SIG-M5 (cell line): ENCODE measurements at regions not wholly inside any gene's neighbourhood (a gene's known extent, or its start where the extent isn't known, plus 50 kb on each side); places are given as distances from the start of the nearest gene placed in this dataset.
A peak's percentile ranks its signal among the peaks of the same experiment; 100 is the strongest.

Source experiments
- DNase-seq: peaks from one replicate; lab custom pipeline; 2025; lab: John Stamatoyannopoulos, UW

DNA sequence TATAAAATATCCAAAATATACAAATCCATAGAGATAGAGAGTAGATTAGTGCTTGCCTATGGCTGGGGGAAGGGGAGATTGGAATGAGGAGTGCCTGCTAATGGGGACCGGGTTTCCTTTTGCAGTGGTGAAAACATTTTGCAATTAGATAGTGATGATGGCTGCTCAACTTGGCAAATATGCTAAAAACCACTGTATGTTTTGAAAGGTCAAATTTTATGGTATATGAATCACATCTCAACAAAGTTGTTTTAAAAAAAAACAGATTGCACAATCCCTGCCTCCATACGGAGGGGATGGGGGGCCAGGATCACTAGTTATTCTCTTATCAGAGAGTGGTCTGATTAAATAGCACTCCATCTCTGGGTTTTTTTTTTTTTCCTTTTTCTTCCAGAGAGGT lies 76.9 kb upstream of the RIPOR2 start:
- no peak for DNase-seq

DNA sequence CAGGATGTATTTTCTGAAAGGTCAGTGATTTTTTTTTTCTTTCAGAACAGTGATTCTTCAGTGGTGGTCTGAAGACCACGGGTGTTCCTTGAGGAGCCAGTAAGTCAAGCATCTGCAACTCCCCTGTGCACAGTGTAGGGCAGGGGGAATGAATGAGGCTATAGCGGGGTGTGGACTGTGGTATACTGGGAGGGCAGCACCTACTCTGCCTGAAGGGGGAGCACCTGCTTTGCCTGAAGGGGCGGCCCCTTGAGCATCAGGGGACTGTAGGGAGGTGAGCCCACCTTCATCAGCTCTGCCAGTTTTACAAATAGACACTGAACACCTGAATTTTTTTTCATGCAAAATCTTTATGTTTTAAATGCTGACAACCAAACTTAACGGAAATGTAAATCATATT lies 77.5 kb upstream of the RIPOR2 start:
- no peak for DNase-seq

DNA sequence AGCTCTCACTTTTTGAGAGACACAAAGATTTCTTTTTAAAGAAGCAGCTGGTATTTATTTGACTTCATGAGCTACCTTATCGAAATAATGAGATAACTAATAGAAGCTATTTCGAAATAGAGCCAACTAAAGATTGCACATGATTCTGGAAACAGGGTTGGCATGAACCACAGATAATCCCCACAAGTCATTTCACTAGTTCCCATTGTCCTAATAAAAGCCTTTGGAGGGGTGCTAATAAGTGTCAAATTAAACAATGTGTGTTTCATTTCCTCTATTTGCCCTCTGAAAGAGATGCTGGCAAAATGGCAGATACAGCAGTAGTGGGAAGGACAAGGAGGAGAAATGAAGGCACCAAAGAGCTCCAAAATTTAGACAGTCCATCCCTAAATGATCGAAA lies 78.6 kb upstream of the RIPOR2 start:
- no peak for DNase-seq

DNA sequence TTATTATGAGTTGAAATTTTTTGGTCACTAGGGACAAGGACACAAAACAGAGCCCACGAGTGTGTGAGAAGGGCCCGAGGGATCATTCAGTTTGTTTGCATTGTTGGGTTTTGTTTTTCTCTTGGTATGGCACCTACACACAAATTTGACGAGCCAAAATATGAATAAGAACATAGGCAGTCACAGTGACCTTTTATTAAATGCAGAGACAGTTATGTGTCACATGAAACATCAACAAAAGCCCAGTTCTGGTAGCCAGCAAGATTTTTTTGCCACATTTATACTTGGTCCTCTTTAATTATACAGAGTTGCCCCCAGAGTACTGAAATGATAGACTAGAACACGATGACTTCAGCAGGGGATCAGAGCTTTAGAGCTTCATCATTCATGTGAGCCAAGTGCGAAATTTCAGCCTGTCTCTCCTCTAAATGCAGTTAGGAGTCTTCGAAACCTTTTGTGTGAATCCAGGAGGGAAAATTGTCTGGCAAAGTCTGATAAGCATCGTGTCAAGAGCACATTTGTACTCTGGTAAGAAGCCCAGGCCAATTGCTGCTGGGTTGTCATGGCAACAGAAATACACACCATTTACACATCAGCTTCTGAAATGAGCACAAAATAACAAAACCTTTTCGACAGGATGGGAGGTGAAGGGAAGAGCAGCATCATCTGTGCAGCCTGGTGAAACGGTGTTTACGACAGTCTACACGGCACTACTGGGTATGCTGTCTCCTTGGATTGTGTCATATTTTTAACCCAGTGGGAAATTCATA lies 79.2 kb upstream of the RIPOR2 start:
- DNase-seq = no peak

DNA sequence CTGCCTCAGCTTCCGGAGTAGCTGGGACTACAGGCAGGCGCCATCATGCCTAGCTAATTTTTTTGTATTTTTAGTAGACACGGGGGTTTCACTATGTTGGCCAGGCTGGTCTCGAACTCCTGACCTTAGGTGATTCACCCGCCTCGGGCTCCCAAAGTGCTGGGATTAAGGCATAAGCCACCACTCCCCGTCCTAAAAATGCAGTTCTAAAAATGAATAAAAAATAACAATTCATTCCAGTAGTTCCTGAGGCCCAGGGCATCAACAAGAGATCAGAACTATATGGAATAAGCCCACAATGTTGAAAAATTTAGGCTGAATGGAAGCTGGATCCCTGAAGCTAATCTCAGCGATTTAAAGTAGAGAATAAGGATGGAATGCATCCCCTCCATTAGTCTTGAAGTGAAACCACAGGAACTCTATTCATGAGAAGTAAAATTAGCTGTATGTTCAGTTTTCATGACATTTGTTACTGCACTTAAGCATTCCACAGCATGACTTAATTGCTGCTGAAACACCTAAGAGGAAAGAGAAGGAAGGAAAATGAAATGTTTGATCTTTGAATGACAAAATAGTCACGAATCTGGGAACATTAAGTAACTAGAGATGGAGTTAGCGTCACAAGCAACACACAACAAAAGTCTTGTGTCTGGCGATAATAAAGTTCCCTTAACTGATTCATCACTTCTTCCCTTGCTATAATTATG lies 80.4 kb upstream of the RIPOR2 start:
- DNase-seq = no peak

DNA sequence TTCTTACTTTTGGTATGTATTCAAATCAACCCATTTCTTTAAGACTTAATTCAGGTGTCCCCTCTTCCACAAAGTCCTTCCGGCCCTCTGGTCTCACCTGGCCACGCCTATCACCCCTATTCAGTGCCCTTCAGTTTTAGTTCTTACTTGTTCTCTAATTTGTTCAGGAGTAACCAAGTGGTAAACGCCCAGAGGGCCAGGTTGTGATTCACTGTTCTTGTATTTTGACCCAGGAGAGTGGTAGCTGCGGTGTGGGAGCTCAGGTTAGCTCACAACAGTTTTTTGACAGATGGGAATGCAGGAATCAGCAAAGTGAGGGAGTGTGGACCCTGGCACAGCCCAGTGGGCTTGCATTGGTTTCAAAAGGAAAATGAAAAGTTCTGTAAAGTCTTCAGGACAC lies 81.7 kb upstream of the RIPOR2 start:
- DNase-seq = no peak

DNA sequence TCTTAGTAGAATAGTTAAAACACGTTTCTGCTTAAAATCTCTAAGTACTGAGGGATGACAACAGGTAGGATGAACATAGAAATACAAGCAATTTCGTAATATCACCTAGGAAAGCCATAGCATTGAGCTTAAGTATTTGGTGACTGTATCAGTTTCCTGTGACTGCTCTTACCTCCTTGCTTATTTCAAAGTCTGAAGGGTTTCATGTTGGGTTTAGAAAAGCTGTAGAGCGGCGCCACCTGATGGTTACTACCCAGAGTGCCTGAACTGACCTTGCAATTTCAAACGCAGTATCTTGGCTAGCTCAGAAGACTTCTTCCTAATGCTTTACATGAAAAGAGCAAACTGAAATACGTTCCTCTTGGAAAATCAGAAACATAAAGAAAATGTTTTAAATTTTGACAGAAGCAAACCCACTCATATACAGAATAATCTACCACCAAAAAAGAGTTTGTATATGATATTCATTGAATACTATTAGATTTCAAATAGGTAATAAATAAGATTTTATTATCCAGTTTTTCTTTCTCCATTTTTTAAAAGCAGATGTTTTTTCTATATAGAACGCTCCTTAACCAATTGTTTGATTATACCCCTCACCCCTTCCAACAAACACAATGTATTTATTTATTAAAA lies 82.3 kb upstream of the RIPOR2 start:
- DNase-seq = peak; percentile 35

DNA sequence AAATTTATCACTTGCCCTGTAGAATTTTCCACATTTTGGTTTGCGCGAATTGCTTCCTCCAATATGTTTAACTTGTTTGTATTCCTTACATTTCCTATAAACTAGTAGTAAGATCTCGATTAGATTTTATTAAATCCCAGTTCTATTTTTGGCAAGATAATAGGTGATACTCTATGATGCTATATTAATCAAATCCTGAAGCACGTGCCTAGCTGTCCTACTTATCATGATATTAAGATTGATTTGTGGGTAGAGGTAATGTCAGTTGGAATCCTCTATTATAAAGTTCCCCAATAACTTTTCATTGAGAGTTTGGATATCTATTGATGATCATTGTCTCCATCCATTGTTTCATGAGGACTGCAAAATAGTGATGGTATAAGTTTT lies 82.8 kb upstream of the RIPOR2 start:
- no peak for DNase-seq

DNA sequence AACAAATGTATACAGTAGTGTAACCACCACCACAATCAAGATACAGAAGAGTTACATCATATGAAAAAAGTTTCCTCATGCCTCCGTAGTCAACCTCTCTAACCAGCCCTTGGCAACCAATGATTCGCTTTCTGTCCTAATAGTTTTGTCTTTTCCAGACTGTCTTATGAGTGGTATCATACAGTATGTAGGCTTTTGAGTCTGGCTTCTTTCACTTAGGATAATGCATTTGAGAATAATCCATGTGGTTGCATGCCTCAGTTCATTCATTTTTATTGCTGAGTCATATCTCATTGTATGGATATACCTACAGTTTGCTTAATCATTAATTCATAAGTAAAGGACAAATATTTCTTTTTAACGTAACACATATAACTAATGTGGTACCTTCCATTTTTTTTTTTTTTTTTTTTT lies 86.4 kb upstream of the RIPOR2 start:
- DNase-seq = no peak

DNA sequence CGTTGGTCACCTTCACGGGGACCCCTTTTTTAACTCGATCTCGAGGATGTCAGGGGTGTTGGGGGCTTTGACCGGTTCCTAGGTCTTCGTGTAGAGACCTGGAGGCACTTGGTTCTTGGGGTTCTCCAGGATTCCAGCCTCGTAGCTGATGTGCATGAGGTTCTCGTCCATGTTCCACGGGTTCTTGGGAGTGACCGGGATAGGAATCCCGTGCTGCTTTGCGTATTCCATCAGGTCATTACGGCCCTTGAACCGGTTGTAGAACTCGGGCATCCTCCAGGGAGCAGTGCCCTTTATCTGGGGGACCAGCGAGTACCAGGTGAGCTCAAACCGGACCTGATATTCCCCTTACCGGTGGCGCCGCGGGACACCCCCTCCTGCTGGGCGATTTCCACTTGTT lies 88.0 kb upstream of the RIPOR2 start:
- no peak for DNase-seq

DNA sequence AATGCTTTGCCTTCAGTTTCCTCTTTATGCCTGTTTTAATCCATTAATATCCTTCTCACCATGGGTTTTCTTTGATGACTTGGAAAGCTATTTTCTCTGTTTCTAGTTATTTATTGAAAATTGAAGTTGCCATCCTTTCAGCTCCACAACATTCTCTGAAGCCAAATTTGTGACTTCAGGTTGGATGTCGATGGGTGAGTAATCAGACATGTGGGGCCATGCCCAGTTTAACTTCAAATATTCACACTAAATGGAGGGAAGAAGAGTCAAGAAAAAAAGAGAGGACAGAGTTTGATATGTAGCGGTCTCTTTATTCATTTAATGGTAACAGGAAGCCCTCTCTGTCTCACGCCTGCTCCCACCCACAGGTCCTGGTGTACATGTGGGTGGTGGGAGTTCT lies 89.1 kb upstream of the RIPOR2 start:
- no peak for DNase-seq

DNA sequence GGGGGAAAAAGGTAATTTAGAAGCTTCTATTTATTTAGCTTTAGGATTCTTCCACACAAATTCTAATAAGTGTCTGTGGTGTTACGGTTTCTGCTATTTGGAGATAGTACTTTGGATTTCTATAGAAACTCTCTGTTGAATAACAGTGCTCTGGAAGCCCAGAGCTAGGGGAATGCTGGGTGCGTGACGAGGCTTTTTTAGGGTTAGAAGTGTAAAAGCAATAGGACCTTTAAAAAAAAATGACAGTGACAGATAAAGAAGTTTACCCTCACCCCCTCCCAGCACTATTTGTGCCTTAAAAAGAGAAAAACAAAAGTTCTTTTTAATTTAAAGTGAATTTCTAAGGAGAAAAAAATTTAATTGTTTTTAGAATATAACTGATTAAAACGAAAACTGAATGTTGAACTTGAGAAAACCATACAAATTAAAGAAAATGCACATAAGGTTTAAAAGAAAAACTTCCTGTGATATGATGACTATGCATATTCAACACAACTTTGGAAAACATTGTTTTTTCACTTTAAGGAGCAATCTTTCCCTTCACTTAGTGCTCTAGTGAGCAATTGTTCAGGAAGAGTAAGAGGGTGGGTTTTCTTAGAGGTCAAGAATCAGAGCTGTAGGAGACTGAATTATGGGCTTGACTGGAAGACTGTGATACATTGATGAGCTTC lies 89.6 kb upstream of the RIPOR2 start:
- DNase-seq = no peak

DNA sequence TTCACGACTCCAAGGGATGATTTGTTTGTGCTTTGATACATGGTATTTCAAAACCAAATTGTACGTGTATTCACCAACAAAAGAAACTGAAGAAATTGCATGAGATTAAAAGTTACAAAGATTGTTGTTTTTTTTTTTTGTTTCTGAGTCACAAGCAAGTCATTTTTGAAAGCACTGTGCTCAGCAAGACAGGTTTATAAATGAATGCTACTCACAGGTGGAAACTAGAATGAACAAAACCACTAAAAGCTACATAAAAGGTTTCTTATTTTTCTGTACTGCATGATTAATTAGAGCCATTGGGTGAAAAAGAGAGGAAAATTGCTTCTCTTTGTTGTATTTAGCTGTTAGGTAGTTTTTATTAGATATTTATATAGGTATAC lies 90.2 kb upstream of the RIPOR2 start:
- no peak for DNase-seq

DNA sequence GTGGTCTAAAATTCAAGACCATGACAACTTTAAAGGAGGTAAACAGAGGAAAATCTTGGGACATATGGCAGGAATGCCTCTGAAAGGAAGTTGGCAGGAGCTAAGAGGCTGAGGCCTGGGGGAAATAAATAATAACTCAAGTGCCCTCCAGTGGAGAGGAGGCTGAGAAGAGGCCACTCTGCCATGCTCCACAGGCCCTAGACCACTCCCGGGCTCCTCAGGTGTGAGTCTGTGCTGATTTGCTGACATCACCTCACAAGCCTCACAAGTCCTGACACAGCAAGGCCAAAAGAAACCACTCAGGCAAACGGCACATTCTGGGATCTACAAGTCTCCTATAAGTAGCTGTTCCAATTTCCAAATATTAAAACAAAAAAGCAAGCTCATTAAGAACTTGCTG lies 91.0 kb upstream of the RIPOR2 start:
- DNase-seq = no peak

DNA sequence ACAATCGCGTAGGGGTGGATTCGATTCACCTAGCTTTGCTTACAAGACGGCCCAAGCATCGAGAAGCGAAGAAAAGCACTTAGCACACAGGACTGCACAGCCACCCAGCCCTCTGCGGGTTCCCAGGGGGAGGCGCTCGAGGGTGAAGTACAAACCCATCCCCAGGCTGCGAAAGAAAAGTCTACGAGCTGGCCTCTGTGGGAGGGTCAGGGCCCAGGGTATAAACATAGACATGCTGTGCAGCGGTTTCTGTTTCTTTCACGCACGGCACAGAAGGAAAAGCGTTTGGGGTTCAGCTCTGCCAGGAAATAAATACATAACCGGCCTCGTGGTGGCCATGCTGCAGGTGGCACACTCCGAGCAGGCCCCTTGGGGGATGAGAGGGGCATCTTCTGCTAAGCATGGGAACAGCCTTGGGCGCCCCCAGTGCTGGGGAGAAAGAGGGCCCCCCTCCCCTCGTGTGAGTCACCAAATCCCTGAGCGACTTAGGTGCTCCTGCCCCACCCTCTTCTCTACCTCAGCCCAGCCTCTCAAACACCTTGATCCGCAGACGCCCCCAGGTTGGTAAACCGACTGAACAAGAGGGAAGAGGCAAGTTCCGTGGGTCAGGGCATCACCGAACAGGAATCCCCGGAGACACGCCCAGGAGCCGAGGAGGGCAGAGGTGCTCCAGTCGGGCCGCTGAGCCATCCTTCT lies 91.6 kb upstream of the RIPOR2 start:
- DNase-seq = no peak

DNA sequence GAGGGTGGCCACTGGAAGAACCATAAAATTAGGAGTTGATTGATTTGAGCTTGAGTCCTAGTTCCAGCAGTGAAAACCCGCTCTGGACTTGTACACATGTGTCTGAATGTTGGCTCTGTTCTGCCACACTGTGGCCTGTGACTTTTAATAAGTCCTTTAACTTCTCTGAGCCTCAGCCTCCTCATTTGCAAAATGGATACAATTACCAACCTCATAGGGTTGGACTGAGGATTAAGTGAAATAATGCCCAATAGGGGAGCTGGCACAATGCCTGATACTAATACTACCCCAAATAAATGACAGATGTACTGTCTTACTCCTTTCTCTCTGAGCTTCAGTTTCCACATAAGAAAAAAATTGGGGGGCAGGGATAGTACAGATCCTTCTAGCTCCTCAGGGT lies 92.6 kb upstream of the RIPOR2 start:
- DNase-seq = no peak

DNA sequence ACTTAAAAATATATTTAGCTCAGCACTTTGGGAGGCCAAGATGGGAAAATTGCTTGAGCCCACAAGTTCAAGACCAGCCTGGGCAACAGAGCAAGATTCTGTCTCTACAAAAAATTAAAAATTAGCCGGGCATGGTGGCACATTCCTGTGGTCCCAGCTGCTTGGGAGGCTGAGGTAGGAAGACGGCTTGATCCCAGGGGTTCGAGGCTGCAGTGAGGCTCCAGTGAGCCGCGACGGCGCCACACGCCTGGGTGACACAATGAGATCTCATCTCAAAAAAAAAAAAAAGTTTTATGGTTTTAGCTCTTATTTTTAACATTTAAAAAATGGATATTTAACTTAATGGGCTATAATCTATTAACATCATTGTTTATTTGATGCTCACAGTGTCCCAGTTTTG lies 97.2 kb upstream of the RIPOR2 start:
- DNase-seq = no peak

DNA sequence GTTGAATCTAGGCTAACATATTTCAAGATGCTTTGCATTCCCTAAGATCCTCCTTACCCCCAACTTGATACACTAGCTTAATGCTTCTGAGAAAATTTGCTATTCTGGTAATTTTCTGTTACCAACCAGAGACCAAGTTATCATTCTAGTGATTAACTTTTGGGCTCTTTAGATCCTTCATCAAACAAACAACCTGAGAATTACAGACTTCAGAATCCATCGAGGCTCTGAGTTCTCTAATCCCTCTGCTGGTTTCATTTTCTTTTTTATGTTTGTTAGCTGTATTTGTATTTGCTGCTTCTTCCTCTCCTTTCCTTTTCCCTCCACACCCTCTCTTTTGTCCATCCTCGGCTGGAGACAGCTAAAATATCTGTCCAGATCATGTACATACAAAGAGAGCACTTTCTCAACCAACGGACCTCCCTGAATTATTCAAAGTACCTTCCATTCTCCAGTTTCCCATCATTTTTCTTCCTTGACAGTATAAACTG lies 98.7 kb upstream of the RIPOR2 start:
- DNase-seq = no peak

DNA sequence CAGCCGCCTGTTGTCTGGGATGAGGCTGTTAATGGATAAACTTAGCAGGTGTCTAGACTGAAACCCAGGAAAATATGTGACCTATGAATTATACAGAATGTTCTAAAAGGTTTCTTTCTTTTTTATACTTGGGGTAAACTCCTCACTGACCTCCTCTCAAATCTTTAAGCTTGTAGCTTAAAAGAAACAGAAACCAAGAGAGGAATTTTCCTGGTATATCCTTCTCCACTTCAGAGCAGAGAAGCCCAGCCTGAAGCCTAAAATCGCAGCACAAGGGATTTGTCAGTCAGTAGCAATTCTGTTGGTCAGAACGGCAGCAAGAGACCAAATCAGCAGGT lies 99.4 kb upstream of the RIPOR2 start:
- no peak for DNase-seq

DNA sequence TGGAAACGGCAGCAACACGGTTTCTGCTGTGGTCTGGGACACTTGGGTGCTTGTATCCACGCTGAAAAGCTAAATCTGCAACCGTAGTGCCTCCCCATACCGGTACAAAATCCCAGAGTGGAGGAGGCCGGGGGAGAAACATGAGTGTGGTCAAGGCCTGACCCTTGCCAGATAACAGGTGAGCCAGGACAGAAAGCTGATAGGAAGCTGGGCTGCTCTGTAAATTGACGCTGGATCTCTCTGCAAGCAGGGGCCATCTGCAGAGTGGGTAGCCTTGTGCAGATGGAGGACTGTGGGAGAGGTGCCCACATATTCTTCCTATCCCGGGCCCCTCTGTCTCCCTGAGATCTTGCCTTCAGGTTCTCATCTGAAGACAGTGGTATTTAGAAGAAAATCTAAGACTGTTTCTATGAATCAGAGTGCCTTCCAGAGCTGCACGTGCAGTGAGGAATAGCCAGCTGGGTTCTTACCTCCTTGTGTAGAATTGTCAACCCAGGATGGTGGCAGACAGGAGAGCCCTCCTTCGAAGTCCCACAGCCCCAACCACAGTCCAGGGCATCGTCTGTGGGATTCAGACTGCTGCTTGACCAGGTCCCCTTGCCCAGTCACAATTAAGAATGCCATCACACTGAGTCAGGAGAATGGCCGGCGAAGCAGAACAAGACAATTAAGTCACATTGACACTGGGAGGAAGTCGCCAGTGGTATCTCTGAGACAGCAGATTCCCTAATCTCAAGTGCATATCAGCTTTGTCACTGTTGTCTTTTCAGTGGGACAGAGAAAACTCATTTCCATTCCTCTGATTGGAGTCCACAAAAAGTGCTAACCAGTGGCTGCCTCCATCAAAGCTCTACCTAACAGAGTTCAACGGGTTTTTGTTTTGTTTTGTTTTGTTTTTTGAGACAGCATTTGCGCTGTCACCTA lies 100.0 kb upstream of the RIPOR2 start:
- DNase-seq = no peak

DNA sequence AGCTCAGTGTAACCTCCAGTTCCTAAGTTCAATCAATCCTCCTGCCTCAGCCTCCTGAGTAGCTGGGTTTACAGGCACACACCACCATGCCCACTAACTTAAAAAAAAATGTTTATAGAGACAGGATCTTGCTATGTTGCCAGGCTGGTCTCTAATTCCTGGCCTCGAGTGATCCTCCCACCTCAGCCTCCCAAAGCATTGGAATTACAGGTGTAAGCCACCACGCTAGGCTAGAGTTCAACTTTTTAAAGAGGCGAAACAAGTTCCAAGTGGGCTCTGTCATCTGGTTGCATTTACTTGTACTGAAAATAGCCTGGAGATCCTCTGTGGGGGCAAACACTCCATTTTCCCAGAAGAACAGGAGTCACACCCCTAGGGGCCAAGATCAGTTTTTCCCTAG lies 100.7 kb upstream of the RIPOR2 start:
- no peak for DNase-seq
